ENCODE measurements at regions not wholly inside any gene's neighbourhood (a gene's known extent, or its start where the extent isn't known, plus 50 kb on each side); places are given as distances from the start of the nearest gene placed in this dataset.
"Not testable (repeated sequence)": the region's sequence is repeated elsewhere in the genome, so short reads cannot be mapped to it uniquely, and the experiment has no call there.

- DNase-seq, result no peak
Observed at GRCh38 chr13:65268009-65268408, 1962.1 kb downstream of the PCDH9 start.

DNA sequence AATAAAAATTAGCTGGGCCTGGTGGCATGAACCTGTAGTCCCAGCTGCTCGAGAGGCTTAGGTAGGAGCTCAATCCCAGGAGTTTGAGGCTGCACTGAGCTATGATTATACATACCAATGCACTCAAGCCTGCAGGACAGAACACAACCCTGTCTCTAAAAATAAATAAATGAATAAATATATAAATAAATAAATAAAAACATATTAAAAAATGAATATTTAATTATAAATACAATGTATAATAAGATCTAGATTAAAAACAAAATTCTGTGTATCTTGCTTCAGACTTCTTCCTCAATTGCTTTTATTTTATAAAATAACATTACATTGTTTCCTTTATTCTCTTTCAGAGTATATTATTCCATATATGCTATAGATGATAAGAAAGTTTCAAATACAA is 1964.1 kb downstream of the PCDH9 start:
- DNase-seq, result no peak

DNA sequence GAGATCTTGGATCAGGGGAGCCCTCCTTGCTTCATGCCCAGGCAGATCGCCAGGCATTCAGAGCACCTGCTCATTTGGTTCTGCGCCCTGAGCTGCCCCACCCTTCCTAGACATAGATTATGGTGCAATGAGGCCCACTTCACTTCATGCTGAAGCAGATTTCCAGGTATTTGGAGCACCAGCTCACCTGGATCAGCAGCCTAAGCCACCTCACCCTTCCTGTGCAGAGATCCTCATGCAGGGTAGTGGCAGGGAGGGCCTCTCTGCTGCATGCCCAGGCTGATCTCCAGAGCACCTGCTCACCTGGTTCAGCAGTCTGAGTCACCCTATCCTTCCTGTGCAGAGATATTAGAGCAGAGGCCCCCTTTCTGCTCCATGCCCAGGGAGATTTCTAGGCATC is 1966.1 kb downstream of the PCDH9 start:
- no peak for DNase-seq

DNA sequence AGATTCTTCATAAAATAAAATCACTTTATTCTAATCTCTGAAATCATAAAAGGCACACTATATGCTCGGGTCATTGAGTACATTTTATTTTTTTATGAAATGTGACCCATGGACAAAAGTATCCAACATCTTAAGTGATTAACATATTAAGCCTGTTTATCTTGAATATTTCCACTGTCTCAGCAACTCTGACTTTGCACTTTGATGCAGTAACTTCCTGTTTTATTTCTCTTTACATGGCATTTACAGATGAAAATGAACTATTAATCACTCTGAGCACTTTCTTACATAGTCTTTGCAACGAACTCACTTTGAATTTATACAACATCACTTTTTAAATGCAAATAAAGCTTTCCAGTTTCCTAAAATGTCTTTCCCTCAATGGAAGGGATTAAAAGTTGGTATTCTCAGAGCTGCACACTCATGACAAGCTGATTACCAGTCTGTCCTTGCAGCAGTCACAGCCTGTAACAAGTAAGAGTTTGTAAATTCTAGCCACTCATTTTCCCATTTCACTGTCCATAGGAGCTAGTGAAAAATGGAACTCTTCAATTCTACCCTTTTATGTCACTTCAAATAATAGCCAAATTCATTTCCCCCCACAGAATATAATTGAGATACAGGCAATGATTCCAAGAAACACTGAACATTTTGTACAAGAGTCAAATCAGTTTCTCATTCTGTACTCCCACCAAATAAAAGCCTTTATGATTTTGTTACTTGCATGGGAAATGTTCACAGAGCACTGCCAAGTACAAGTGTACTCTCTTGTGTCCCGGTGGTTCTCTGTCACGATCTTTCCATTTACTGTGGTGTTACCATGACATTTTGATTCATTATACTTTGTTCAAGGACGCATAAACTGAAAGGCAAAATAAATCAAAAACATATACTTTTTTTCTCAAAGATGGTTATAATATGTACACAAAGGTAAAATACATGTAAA is 1968.9 kb downstream of the PCDH9 start:
- DNase-seq, result no peak

DNA sequence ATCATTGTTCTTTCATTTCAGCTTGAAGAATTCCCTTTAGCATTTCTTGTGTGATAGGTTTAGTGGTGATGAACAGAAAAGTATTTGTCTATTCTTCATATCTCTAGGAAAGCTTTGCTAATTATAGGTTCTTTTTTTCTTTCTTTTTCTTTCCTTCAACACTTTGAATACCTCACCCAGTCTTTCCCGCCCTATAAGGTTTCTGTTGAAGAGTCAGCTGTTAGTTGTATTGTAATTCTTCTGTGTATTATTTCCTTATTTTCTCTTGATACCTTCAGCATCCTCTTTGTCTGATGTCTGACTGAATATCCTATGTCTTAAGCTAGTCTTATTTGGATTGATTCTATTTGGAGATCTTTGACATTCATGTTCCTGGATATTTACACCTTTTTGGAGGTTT is 1989.4 kb downstream of the PCDH9 start:
- DNase-seq, result no peak

DNA sequence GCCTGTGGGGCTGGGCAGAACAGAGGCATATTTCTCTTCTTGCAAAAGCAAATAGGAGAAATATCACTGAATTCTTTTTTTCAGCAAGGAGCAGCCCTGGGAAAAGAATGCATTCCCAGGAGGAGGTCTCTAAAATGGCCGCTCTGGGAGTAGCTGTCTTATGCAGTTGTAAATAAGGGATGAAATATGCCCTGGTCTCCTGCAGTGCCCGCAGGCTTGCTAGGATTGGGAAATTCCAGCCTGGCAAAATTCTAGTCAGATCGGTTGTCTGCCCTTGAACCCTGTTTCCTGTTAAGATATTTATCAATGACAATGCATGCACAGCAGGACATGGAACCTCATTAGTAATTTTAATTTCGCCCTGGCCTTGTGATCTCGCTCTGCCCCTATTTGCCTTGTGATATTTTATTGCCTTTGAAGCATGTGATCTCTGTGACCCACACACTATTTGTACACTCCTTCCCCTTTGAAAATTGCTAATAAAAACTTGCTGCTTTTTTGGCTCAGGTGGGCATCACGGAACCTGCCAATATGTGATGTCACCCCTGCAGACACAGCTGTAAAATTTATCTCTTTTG is 1993.2 kb downstream of the PCDH9 start:
- no peak for DNase-seq

GRCh38 chr13:65217471-65217995 is 2012.6 kb downstream of the PCDH9 start:
- DNase-seq, result no peak

GRCh38 chr13:65202845-65203244 is 2027.3 kb downstream of the PCDH9 start:
- not testable (repeated sequence) for DNase-seq

- DNase-seq, result no peak
Observed at GRCh38 chr13:65188721-65189120, 2041.4 kb downstream of the PCDH9 start.

GRCh38 chr13:65168026-65168425 is 2062.1 kb downstream of the PCDH9 start:
- DNase-seq, result no peak

GRCh38 chr13:65166675-65167074 is 2063.5 kb downstream of the PCDH9 start:
- DNase-seq, result no peak

- no peak for DNase-seq
Observed at GRCh38 chr13:65159803-65160202, 2070.3 kb downstream of the PCDH9 start.

GRCh38 chr13:65155861-65156260 is 2074.3 kb downstream of the PCDH9 start:
- DNase-seq, result no peak

DNA sequence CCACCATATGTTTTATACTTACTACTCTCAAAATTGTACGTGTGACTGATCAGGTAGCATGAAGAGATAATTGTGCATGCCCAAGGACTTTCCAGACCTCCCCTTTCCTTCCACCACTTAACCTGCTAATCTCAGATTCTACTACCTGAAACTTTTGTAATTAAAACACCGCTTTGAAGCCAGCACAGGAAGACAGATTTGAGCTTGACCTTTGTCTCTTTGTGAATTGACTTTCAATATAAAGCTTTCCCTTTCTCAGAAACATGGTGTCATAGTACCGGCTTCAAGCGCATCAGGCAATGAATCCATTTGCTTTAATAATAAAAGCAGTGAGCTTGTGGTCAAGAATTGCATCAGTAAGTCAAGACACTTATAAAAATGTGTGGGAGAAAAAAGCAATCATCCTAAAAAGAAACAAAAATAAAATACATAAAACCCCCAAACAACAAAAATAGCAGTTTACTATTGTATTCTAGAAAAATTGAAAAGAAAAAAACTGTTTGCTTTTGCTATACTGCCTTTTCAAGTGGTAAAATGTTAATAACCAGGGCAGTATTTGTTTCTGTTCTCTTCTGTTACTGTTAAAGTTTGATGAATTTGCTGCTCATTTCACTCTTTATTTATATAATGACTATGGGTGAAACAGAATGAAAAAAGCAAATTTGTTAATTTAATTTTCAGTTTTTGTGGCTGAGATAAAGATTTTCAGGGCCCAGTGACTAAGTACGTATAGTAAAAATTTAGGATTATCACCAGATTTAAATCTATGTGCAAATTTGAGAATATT is 2075.3 kb downstream of the PCDH9 start:
- DNase-seq, result no peak

DNA sequence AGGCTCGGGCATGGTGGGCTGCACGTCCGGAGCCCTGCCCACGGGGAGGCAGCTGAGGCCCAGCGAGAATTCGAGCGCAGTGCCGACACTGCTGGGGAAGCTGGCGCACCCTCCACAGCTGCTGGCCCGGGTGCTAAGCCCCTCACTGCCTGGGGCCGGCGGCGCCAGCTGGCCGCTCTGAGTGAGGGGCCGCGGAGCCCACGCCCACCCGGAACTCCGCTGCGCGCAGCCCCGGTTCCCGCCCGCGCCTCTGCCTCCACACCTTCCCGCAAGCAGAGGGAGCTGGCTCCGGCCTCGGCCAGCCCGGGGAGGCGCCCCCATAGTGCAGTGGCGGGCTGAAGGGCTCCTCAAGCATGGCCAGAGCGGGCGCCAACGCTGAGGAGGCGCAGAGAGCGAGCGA is 2080.4 kb downstream of the PCDH9 start:
- no peak for DNase-seq

DNA sequence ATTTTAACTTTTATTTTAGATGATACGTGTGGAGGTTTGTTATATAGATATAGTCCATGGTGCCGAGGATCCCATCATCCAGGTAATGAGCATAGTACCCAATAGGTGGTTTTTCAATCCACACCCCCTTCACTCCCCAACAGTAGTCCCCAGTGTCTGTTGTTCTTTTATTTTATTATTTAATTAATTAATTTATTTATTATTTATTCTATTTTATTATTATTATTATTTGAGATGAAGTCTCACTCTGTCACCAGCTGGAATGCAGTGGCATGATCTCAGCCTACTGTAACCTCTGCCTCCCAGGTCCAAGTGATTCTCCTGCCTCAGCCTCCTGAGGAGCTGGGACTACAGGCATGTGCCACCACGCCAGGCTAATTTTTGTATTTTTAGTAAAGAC is 2086.2 kb downstream of the PCDH9 start:
- no peak for DNase-seq

- DNase-seq, result no peak
Observed at GRCh38 chr13:65133094-65133493, 2097.0 kb downstream of the PCDH9 start.

DNA sequence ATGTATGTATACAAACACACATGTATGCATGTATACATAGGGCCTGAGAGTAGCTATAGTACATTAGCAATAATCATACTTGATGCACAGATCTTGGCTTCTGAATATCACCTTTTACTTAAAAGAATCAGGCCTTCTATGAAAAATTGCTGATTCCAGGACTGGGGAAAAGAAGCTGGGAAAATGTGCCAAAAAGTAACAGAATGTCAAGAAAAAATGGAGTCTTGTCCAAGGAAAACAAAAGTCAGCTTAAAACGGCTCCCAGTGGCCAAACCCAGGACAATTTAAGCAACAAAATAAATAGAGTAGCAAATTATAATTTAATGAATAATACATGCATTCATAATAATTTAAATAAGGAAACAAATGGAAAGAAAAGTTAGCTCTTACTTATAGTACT is 2104.9 kb downstream of the PCDH9 start:
- no peak for DNase-seq

- no peak for DNase-seq
Observed at GRCh38 chr13:65112531-65112941, 2117.6 kb downstream of the PCDH9 start.

DNA sequence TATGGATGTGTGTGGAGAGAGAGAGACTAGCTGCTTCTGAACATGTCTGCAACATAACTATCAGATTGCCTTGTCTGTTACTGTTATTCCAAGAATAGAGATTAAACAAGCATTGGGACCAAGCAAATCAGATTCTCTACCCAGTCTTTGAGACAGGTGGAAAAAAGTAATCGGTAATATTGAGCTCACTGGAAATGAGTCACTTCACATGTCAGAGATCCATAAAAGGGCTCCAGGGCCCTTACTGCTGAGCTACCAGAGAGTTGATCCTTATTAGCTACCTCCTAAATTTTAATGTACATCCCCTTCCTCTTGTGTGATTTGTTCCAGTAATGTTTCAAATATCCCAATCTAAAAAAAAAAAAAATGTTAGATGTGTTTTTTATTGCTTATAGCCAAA is 2118.0 kb downstream of the PCDH9 start:
- no peak for DNase-seq

DNA sequence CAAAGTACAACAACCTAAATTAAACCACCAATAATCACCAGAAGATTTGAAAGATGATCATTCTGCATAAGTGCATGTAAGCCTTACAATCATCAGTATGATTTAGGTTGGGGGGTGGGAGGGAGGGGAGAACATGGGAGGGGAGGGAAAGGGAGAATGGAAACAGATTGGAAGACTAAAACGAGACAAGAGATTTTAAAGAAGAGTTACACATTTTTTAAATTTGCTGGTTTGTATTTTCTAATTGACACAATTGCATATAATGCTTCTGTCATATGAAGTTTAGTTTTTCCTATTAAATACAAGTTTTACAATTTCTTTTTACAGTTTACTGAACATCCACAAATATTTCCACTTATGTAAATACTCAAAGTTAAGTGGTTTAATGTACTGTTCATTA is 2118.9 kb downstream of the PCDH9 start:
- DNase-seq, result no peak

- not testable (repeated sequence) for DNase-seq
Observed at GRCh38 chr13:65104436-65104835, 2125.7 kb downstream of the PCDH9 start.

GRCh38 chr13:65103351-65103750 is 2126.8 kb downstream of the PCDH9 start:
- DNase-seq, result no peak
